Lower leg skin (tissue), 3 donors: ENCODE measurements at regions not wholly inside any gene's neighbourhood (a gene's known extent, or its start where the extent isn't known, plus 50 kb on each side); places are given as distances from the start of the nearest gene placed in this dataset.

Experiments
- POLR2A ChIP-seq, 2 donors: fragments of 450-650 bp; IDR thresholded peaks; one replicate each; pipeline ENCODE4 v1.6.1; 2016 to 2017; ENCODE audit warnings: antibody characterized with exemption in 2 of 2, mild to moderate bottlenecking in 1 of 2, moderate library complexity in 1 of 2
- TF ChIP-seq, protein P1 (sequence below), 3 donors: fragments of 450-650 bp; IDR thresholded peaks; one replicate each; pipeline ENCODE4 v1.5.1; 2016; ENCODE audit warnings: antibody characterized with exemption in 3 of 3, mild to moderate bottlenecking in 3 of 3, moderate library complexity in 2 of 3

DNA sequence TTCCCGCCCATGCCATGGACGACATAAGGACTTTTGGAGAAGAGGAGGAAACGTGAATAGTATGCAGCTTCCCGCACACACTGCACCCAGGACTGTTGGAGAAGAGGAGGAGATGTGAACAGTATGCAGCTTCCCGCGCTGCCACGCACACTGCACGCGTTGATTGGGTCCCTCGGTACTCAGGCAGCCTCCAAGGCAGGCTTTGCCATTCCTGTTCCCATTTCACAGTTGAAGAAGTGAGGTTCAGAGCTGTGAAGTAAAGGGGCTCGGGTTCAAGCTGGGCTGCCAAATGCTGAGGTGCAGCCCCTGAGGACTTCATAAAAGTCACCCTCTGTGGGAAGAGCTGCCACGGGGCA lies 147.9 kb upstream of the FAM20C start:
- TF ChIP-seq, protein P1, sequence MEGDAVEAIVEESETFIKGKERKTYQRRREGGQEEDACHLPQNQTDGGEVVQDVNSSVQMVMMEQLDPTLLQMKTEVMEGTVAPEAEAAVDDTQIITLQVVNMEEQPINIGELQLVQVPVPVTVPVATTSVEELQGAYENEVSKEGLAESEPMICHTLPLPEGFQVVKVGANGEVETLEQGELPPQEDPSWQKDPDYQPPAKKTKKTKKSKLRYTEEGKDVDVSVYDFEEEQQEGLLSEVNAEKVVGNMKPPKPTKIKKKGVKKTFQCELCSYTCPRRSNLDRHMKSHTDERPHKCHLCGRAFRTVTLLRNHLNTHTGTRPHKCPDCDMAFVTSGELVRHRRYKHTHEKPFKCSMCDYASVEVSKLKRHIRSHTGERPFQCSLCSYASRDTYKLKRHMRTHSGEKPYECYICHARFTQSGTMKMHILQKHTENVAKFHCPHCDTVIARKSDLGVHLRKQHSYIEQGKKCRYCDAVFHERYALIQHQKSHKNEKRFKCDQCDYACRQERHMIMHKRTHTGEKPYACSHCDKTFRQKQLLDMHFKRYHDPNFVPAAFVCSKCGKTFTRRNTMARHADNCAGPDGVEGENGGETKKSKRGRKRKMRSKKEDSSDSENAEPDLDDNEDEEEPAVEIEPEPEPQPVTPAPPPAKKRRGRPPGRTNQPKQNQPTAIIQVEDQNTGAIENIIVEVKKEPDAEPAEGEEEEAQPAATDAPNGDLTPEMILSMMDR (IDR thresholded peaks at IDR 0.05): no peak
- TF ChIP-seq POLR2A (IDR thresholded peaks at IDR 0.05): no peak
